ENCODE measurements at regions not wholly inside any gene's neighbourhood (a gene's known extent, or its start where the extent isn't known, plus 50 kb on each side); places are given as distances from the start of the nearest gene placed in this dataset.

DNA sequence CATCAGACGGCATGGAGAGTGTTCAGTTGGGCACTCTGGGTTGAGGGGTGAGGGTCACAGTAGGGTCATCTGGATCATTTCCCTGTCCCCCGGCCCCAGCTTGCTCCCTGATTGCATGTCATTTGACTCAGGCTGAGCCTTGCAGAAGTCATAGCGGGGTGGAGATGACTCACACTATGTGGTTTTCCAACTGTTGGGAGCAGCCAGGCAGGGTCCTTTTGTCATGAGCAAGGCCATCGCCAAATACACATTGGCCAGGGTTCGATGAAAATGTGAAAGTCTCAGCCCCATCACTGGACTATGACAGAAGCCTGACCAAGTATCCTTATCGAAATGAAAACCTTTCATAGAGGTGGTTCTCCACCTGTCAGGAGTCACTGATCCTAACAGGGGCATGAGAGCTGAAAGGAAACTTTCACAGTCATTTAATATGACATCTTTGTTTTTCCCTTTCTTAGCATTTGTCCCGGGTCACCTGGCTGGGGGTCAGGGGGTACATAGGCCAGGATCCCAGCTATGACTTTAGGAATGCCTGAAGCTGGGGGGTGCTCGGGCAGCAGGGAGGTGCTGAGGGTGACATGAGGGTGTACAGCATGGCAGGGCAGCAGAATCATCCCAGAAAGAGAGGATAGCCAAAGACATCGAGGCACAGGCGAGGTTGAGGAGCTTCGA, 70.2 kb upstream of the CD93 start (continued):
- TF ChIP-seq AFF1 (IDR thresholded peaks at IDR 0.05; ENCODE audit: low read depth in 1 of 2, partially characterized antibody in 2 of 2) (no peak), ZBTB17 (CRISPR knock-in tag; IDR thresholded peaks at IDR 0.05) (peak; percentile 86), ZNF780A (CRISPR knock-in tag; IDR thresholded peaks at IDR 0.05) (no peak), ZNF785 (CRISPR knock-in tag; IDR thresholded peaks at IDR 0.05) (no peak), MEF2A (IDR thresholded peaks at IDR 0.05; ENCODE audit: control insufficient read depth, low read depth, low read length) (no peak), ATF1 (CRISPR knock-in tag; IDR thresholded peaks at IDR 0.05) (no peak), ATF1 (tag; IDR thresholded peaks at IDR 0.05) (peak; percentile 50), ZNF184 (CRISPR knock-in tag; IDR thresholded peaks at IDR 0.05) (no peak), ZNF444 (CRISPR knock-in tag; IDR thresholded peaks at IDR 0.05) (no peak), ZSCAN29 (IDR thresholded peaks at IDR 0.05) (no peak), SMAD4 (CRISPR knock-in tag; conservative IDR thresholded peaks at IDR 0.05) (peak; percentile 95), NR2C1 (IDR thresholded peaks at IDR 0.05) (peak; percentile 61; the same call in 1 of the 2 replicates), NR2C1 (tag; IDR thresholded peaks at IDR 0.05) (peak; percentile 92), CREB1 (IDR thresholded peaks at IDR 0.05) (no peak), CREB1 (CRISPR knock-in tag; IDR thresholded peaks at IDR 0.05) (no peak), U2AF1 (optimal IDR thresholded peaks at IDR 0.05; ENCODE audit: low read depth, low read length) (no peak), L3MBTL2 (IDR thresholded peaks at IDR 0.05) (peak; percentile 42; the same call in 1 of the 2 replicates), XRCC3 (IDR thresholded peaks at IDR 0.05) (no peak), MTA3 (IDR thresholded peaks at IDR 0.05; ENCODE audit: borderline replicate concordance) (peak; percentile 45; the same call in 1 of the 2 replicates)
- TF ChIP-seq, protein P1, sequence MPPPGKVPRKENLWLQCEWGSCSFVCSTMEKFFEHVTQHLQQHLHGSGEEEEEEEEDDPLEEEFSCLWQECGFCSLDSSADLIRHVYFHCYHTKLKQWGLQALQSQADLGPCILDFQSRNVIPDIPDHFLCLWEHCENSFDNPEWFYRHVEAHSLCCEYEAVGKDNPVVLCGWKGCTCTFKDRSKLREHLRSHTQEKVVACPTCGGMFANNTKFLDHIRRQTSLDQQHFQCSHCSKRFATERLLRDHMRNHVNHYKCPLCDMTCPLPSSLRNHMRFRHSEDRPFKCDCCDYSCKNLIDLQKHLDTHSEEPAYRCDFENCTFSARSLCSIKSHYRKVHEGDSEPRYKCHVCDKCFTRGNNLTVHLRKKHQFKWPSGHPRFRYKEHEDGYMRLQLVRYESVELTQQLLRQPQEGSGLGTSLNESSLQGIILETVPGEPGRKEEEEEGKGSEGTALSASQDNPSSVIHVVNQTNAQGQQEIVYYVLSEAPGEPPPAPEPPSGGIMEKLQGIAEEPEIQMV (tag; conservative IDR thresholded peaks at IDR 0.05; ENCODE audit: low read depth), result peak; percentile 76
- TF ChIP-seq, protein P2, sequence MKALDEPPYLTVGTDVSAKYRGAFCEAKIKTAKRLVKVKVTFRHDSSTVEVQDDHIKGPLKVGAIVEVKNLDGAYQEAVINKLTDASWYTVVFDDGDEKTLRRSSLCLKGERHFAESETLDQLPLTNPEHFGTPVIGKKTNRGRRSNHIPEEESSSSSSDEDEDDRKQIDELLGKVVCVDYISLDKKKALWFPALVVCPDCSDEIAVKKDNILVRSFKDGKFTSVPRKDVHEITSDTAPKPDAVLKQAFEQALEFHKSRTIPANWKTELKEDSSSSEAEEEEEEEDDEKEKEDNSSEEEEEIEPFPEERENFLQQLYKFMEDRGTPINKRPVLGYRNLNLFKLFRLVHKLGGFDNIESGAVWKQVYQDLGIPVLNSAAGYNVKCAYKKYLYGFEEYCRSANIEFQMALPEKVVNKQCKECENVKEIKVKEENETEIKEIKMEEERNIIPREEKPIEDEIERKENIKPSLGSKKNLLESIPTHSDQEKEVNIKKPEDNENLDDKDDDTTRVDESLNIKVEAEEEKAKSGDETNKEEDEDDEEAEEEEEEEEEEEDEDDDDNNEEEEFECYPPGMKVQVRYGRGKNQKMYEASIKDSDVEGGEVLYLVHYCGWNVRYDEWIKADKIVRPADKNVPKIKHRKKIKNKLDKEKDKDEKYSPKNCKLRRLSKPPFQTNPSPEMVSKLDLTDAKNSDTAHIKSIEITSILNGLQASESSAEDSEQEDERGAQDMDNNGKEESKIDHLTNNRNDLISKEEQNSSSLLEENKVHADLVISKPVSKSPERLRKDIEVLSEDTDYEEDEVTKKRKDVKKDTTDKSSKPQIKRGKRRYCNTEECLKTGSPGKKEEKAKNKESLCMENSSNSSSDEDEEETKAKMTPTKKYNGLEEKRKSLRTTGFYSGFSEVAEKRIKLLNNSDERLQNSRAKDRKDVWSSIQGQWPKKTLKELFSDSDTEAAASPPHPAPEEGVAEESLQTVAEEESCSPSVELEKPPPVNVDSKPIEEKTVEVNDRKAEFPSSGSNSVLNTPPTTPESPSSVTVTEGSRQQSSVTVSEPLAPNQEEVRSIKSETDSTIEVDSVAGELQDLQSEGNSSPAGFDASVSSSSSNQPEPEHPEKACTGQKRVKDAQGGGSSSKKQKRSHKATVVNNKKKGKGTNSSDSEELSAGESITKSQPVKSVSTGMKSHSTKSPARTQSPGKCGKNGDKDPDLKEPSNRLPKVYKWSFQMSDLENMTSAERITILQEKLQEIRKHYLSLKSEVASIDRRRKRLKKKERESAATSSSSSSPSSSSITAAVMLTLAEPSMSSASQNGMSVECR (CRISPR knock-in tag; IDR thresholded peaks at IDR 0.05), result no peak
